ENCODE measurements at regions not wholly inside any gene's neighbourhood (a gene's known extent, or its start where the extent isn't known, plus 50 kb on each side); places are given as distances from the start of the nearest gene placed in this dataset.
"Not testable (repeated sequence)": the region's sequence is repeated elsewhere in the genome, so short reads cannot be mapped to it uniquely, and the experiment has no call there.

- no peak for TF ChIP-seq ZFX (IDR thresholded peaks at IDR 0.05; ENCODE audit: borderline replicate concordance)
- TF ChIP-seq, protein P1, sequence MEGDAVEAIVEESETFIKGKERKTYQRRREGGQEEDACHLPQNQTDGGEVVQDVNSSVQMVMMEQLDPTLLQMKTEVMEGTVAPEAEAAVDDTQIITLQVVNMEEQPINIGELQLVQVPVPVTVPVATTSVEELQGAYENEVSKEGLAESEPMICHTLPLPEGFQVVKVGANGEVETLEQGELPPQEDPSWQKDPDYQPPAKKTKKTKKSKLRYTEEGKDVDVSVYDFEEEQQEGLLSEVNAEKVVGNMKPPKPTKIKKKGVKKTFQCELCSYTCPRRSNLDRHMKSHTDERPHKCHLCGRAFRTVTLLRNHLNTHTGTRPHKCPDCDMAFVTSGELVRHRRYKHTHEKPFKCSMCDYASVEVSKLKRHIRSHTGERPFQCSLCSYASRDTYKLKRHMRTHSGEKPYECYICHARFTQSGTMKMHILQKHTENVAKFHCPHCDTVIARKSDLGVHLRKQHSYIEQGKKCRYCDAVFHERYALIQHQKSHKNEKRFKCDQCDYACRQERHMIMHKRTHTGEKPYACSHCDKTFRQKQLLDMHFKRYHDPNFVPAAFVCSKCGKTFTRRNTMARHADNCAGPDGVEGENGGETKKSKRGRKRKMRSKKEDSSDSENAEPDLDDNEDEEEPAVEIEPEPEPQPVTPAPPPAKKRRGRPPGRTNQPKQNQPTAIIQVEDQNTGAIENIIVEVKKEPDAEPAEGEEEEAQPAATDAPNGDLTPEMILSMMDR (IDR thresholded peaks at IDR 0.05), result no peak
- no peak overlapping the region for H3K27ac ChIP-seq
These were observed 381.0 kb upstream of the SASH1 start for GRCh38 chr6:147961481-147962141.

DNA sequence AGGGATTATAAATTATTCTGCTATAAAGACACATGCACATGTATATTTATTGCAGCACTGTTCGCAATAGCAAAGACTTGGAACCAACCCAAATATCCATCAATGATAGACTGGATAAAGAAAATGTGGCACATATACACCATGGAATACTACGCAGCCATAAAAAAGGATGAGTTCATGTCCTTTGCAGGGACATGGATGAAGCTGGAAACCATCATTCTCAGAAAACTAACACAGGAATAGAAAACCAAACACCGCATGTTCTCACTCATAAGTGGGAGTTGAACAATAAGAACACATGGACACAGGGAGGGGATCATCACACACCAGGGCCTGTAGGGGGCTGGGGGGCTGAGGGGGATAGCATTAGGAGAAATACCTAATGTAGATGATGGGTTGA, 377.2 kb upstream of the SASH1 start:
- not testable (repeated sequence) for H3K27ac ChIP-seq

GRCh38 chr6:147970970-147971369, 371.7 kb upstream of the SASH1 start:
- no peak for TF ChIP-seq ZFX (IDR thresholded peaks at IDR 0.05; ENCODE audit: borderline replicate concordance)
- TF ChIP-seq, protein P1 (IDR thresholded peaks at IDR 0.05), result peak; percentile 37
- H3K27ac ChIP-seq, result no peak overlapping the region

DNA sequence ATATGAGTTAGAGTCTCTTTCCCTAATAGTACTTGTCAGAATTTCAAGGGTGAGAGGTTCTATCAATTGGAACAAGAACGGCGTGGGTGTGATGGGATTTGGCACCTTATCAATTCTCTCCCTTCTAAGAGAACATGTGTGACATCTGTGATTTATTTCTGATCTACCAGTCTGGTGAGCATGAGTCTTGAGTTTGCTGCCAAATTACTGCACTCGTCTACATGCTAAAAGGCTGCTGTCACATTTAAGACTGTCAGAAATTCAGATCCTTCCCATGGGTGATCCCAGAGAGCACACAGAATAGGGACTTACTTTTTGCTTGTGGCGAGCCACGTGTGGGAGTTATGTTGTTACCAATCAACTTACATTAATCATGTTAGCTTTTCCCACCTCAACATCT, 370.2 kb upstream of the SASH1 start:
- no peak for TF ChIP-seq ZFX (IDR thresholded peaks at IDR 0.05; ENCODE audit: borderline replicate concordance)
- TF ChIP-seq, protein P1 (IDR thresholded peaks at IDR 0.05), result no peak
- H3K27ac ChIP-seq, result no peak overlapping the region

- H3K27ac ChIP-seq, result no peak overlapping the region
- TF ChIP-seq, protein P1 (IDR thresholded peaks at IDR 0.05), result no peak
- TF ChIP-seq ZFX (IDR thresholded peaks at IDR 0.05; ENCODE audit: borderline replicate concordance), result no peak
These were observed 368.8 kb upstream of the SASH1 start for GRCh38 chr6:147973806-147974205.

GRCh38 chr6:147974376-147974775, 368.3 kb upstream of the SASH1 start:
- TF ChIP-seq ZFX (IDR thresholded peaks at IDR 0.05; ENCODE audit: borderline replicate concordance), result no peak
- TF ChIP-seq, protein P1 (IDR thresholded peaks at IDR 0.05), result no peak
- no peak overlapping the region for H3K27ac ChIP-seq

GRCh38 chr6:147977851-147978465, 364.7 kb upstream of the SASH1 start:
- TF ChIP-seq, protein P1 (IDR thresholded peaks at IDR 0.05), result no peak
- TF ChIP-seq ZFX (IDR thresholded peaks at IDR 0.05; ENCODE audit: borderline replicate concordance), result no peak

More at GRCh38 chr6:147977851-147978465, 364.7 kb upstream of the SASH1 start:
- H3K27ac ChIP-seq, result no peak overlapping the region
